GM19351 (cell line): ENCODE measurements at regions not wholly inside any gene's neighbourhood (a gene's known extent, or its start where the extent isn't known, plus 50 kb on each side); places are given as distances from the start of the nearest gene placed in this dataset.
A peak's percentile ranks its signal among the peaks of the same experiment; 100 is the strongest.
"Not testable (repeated sequence)": the region's sequence is repeated elsewhere in the genome, so short reads cannot be mapped to it uniquely, and the experiment has no call there.

Experiments
- ATAC-seq: cut with Tn5 transposase; IDR thresholded peaks from one replicate; pipeline ENCODE4 v1.9.1; 2021; ENCODE audit warnings: mild to moderate bottlenecking, moderate library complexity; ENCODE audit not compliant: unreplicated experiment

DNA sequence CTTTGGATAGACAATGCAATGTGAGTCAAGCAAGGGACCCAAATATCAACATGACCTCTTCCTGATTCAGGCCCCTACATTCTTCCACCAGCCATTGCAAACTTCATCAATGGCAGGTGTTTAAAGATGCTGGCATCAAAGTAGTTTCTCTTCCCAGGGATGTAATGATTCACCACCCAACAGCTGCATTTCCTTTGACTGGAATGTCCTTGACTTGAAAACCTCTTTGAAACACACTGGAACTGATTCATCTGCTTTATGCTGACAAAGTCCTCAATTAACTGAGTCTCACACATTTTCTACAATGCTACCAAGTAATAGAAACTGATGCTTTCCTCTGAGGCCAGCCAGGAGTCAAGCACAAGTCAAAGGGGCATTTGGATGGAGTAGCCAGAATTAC, 385.5 kb downstream of the GBE1 start:
- ATAC-seq: no peak

DNA sequence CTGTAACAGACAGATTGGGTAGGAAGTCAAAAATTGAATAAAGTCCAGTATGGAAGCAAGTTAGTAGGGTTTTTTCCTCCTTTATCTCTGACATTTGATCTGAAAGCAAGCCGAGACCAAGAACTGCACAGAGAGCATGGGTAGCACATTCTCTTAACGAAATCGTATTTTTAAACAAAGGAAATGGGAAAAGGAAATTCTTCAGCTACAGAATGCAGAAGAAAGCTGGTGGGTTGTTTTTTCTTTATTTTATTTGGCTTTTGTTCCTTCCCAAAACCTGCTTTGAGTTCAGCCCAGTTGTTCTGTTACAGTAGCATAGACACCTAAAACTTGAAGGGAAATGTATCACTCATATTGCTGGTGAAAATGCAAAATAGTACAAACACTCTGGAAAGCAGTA, 397.0 kb downstream of the GBE1 start:
- no peak for ATAC-seq

DNA sequence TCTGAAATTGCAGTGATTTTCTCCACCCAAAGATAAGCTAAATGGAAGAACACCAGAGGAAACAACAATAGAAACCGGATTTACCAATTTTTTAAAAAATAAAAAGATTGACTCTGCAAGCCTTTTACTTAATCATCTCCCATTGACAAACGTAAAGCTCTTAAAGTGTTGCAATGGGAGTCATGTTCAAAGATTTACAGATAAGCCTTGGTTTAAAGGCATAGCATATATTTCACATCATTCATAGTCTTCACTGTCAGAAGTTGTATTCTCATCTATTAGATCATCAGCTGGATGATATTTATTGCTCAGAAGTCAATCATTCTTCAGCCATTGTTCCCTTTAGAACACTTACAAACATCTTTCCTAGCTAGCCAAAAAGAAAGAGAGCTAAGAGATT, 397.6 kb downstream of the GBE1 start:
- ATAC-seq: no peak

DNA sequence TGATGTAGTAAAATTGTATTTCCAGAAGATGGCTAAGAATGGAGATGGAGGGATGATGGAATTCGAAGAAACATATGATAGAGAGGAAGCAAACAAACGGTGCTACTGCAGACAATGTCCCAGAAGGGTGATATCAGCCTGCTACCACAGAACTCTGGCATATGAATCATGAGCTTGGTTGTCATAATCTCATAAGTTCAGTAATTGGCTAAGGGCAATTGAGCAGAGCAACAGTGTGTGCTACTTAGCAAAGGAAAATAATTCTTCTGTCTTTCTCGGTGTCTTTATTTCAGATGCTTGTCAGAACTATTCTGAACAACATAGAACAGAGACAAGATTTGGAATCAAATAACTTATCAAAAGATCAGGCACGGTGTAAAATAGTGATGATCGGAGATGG, 407.3 kb downstream of the GBE1 start:
- no peak for ATAC-seq

DNA sequence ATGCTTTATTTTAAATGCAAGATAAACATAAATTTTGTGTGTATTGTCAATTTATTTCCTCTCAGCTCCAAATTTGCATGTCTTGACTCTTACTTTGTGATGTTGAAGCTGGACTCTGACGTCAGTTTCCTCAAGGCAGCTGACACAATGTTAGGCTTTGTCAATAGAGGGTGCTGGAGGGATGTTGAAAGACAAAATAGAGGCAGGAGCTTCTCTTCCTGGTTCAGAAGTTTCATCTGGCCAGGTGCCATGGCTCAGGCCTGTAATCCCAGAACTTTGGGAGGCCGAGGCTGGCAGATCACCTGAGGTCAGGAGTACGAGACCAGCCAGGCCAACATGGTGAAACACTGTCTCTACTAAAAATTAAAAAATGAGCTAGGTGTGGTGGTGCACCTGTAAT, 408.6 kb downstream of the GBE1 start:
- ATAC-seq: no peak

DNA sequence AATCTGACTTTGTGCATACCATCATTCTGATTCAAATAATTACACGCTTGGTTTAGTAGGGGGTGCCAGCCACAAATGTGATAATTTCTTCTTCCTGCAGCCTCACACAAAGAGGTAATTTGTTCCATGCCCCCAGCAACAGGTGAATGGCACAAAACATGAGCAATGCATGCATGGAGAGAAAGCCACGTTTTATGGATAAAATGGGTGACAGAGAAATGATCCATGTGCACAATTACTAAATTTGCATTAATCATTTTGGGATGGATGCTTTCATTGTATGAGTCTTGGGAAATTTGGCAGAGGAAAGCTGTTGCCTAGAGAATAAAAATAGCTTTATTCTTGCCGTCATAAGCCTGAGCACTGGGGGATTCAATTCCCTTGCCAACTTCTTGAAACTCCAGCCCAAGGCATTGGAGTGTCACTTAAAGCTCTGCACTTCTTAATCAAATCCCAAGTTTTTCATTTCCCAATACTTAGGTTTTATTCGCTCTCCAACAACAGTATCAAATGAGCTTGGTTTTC, 411.6 kb downstream of the GBE1 start:
- no peak for ATAC-seq

DNA sequence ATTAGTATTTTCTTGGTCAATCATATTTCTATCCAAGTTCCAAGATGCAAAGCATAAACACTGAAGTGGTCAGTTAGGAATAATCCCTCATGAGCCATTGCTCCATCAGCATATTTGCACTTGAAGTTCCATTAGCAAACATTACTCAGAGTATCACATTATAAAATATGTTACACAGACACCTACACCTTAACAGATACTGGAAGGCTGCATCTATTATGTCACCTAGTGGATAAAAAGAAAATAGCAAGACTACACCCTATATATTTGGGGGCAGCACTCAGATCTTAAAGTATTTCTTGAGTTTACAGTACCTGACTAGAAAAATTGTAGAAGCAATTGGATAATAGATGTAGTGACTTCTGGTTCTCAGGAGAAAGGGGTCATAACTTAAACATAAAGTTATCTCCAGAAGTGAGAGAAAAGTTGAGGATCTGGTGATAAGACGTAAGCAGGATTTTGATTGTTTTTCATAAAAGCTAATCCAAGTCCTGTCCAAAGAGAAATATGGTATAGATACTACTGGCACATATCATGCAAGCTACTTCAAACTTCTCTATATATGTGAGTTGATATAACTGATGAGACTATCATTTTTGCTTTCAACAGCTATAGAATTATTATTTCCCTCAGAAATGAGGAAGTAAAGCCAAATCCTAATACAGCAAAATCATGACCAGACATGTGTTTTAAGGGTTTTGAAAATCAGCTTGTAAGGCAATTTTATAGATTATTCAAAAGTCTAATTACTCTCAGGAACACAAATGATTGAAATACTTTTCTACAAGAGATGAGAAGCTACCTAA, 422.2 kb downstream of the GBE1 start:
- peak; percentile 92 for ATAC-seq

DNA sequence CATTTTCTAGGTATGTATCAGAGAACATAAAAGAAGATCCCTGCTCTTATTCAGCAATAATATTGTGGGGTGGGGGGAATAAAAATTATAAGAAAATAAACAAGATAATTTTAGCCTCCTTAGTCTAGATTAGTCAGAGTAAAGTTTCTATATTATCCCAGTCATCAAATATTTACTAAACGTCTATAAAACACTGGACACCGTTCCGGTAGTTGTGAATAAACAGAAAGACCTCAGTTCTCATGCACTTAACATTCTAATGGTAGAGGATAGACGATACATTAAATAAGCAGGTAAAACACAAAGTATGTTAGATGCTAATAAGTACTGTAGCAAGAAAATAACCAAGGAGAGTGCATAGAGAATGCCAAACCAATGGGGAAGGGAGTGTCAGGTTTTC, 425.0 kb downstream of the GBE1 start:
- ATAC-seq: no peak

DNA sequence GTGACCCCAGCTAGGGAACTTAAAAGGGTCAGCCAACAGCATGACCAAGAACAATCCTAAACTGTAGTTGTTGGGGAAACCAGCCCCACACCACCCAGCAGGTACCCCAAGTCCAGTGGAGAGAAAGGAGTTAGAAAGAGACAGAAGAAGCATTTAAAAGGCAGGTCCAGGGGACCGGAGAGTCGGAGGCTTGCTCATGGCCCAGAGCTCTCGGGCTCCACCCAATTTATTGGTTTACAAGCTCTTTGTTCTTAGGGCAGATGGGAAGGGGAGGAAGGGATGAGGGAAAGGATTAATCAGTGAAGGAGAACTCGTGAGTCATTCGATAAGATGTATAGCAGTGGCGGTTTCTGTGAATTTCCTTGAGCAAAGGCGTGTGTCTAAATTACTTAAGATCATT, 431.6 kb downstream of the GBE1 start:
- ATAC-seq: not testable (repeated sequence)

DNA sequence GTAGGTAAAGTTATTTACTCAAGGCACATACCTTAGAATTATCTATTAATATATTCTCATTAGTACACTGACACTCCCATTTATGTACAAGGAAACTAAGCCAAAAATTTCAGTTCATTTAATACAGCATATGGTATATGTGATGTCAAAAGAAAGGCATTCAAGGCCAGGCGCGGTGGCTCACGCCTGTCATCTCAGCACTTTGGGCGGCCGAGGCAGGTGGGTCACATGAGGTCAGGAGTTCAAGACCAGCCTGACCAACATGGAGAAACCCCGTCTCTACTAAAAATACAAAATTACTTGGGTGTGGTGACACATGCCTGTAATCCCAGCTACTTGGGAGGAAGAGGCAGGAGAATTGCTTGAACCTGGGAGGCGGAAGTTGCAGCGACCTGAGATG, 435.2 kb downstream of the GBE1 start:
- no peak for ATAC-seq

DNA sequence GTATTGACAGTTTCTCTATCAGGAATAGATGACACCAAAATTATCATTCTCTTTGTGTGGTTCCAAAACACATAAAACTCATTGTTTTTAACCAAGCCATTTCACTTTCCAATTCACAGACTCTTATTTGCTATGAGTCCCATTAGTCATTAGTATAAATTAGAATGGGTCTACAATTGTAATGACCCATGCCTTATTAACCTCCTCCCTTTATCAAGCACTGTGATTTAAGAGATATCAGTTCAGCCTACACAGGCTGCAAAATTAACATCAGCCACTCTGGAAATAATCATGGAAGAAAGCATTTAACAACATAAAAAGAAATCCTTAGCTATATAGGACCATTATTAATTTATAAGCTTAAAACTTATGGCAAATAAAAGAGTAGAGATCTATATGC, 440.6 kb downstream of the GBE1 start:
- no peak for ATAC-seq

DNA sequence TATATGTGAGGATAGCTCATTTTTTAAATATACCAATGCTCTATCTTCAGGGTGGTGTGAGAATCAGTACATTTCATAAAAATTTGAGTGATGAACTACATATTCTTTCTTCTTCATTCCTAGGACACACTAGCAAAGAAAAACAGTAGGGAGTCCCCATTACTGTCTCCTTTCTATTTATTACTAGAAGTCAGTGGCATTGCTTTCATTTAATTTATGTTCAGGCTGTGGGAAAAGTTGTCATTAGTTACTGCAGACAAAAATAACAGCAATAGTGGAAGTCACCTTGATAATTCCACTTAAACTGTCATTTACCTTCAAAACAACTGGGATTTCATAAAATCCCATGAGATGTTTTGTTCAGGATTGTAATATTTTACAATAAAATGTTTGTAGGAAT, 446.4 kb downstream of the GBE1 start:
- no peak for ATAC-seq

DNA sequence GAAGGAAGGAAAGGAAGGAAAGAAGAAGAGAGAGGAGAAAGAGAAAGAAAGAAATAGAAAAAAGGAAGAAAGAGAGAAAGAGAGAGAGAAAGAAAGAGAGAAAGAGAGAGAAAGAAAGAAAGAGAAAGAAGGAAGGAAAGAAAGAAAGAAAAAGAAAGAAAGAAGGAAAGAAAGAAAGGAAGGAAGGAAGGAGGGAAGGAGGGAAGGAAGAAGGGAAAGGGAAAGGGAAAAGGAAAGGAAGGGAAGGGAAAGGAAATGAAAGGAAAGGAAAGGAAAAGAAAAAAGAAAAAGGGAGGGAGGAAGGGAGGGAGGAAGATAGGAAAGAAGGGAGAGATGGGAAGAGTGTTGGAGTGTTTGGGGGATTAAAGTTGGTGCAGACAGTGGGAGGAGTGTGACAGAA, 450.1 kb downstream of the GBE1 start:
- no peak for ATAC-seq

DNA sequence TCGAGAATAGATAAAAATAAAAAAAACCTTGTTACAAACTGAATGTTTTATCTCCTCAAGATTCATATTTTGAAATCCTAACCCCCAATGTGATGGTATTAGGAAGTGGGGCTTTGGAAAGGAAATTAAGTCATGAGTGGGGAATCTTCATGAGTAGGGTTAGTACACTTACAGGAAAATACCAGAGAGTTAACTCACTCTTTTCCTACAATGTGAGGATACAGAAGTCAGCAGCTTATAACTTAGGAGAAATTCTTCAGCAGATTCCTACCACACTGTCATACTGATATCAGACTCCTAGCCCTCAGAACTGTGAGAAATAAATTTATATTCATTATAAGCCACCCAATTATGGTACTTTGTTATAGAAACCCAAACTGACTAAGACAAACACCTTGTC, 453.1 kb downstream of the GBE1 start:
- ATAC-seq: no peak

DNA sequence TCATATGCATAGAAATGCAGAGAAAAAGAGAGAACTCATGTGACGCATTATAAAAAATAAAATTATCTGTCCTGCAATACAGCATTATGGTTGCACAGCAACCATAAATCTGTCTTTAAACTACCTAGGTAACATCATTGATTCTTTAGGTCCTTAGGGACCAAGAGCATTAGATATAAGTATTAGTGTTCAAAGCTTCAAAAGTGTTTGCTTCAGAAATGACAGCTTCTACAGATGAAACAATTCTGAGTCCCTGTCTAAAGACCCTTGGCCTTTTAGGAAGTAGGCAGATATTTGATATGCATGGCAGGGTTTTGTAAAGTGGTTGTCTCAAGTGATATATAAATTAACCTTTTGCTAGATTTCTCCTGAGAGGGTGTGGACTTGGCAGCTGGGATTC, 454.2 kb downstream of the GBE1 start:
- ATAC-seq: no peak

DNA sequence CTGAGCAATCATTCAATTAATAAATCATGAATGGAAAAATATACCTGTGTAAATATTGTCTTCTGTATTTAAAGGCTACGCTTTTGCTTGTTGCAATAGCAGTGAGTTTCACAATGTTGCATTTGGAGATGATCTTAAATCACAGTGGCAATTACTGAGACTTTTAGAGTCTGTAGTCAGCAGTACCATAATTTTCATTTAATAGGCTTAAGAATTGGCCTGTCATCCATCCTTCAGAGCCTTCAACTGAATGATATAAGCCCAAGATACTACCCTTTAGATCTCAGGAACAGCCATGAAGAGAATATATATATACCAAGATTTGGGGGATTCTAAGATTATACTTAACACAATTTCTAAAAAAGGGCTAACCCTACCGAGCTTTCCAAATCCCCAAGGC, 458.1 kb downstream of the GBE1 start:
- ATAC-seq: no peak

DNA sequence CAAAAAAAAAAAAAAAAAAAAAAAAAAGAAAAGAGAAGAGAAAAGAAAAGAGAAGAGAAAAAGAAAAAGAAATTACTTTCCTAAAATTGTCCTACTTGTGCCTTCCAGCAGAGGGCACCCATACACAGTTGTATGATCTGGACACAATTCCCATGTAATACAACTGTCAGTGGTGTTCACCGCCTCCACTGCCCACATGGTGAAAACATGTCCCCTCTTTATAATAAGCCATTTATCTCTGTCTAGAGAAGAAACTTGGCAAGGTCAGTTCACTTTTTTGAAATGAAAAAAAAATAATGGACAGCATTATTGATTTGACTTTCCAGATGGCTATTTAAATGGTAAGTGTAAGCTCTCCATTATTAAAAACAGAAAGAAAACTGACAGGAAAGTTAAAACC, 459.4 kb downstream of the GBE1 start:
- ATAC-seq: peak; percentile 95

DNA sequence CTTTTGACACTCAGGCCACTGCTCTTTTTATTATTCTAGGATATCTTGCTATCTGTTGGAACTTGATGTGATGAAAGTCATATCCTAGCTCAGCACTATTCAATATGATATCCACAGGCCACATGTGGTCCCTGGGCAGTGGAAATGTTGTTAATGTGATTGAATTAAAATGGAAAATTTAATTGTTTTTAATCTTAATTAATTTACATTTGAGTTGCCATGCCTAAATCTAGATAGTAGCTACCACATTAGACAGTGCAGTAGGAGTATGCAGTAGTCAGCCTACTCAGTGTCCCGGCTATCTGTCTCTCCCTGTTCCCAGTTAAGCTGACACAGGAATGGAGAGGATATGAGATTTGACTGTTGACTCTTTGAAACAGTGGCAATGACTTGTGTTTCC, 460.2 kb downstream of the GBE1 start:
- no peak for ATAC-seq

DNA sequence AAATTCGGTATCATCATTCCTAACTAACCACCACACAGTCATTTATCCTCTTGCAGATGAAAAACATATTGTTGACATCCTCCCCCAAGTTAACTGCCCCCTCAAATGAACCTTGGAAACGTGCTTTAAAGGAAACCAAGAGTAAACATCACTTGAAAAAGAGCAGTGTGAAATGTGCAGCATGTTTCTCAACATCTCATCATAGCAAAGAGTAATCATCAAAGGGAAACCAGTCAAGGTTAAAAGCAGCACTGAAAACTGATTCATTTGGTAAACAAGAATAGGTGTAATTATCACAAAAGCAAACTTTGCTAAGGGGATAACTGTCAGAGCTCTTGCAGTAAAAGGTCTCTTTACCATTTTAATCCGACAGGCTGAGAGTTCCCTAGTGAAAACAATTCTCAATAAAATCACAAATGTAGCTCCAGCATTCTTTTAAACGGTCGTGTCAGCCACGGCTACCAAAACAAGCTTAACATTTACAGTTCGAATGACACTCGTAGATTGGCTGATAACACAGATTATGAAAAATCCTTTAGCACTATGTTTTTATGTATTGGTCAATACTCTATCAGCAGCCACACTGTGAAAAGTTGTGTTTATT, 461.0 kb downstream of the GBE1 start:
- ATAC-seq: no peak

DNA sequence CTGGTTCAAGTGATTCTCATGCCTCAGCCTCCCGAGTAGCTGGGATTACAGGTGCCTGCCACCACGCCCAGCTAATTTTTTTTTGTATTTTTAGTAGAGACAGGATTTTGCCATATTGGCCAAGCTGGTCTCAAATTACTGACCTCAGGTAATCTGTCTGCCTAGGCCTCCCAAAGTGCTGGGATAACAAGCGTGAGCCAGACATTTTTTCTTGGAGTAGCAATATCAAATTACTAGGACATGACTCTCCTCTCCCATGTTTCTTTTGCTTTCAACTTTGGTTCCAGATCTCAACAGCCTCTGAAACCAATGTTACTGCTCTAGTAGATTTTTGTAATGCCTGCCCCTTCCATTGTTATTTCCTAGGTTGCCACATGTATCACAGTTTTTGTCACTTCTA, 462.0 kb downstream of the GBE1 start:
- ATAC-seq: no peak

DNA sequence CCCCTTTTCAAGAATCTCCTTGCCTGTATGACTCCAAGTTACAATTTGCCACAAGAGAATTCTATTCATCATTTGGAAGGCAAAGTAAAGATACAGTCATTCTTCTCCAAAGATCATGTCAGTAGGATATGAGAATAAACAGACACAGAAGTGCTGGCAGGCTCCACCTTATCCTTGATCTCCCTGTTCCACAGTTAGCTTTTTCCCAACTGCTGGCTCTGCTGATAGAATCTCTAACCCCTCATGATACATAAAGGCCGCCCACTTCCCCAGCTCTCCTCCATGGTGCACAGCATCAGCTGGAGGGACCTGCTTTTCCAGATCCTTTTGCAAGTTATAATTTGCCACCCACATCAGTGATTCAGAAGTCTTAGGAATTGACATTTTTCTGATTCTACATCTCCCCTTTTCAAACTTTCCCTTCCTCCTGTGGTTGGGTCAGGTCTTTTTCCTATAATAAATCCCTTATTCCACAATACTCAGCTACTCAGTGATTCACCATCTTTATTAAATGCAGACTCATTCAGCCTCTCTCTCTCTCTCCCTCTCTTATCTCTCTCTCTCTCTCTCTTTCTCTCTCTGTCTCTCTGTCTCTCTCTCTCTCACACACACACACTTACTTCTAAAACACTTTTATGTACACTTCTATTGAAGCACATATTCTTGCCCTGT, 465.4 kb downstream of the GBE1 start:
- no peak for ATAC-seq

DNA sequence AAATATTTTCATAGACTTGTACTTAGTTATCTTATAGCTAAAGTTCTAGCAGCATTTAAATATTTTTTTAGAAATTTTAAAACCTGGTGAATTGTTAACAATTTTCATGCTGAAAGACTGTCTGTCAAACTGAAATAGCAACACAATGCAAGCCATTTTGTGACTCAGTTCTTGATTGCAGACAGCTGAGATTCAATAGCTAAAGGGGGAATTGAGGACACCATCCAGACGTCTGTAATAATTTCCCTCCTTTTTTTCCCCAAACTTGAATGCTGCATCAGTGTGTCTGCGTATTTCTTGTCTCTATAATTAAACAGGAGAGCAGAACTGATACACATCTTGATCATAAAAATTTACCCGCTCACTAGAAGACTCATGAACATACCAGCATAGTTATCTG, 468.3 kb downstream of the GBE1 start:
- no peak for ATAC-seq
